Endothelial cell of umbilical vein (primary cell): ENCODE measurements at regions not wholly inside any gene's neighbourhood (a gene's known extent, or its start where the extent isn't known, plus 50 kb on each side); places are given as distances from the start of the nearest gene placed in this dataset.

ENCODE experiments used
- BruUV-seq: library from RNA; stranded (reverse); fragments of 400-500 nt; replicated peaks from 2 replicates; lab custom pipeline; 2021; lab: Mats Ljungman, UMichigan
- CTCF ChIA-PET: fragments of 300-600, 350-600 bp; sonication (Branson Sonifier 250); formaldehyde crosslinking; loops from one replicate; lab custom pipeline; 2021; ENCODE audit warnings: antibody characterized with exemption, inconsistent platforms; lab: Charles Lee
- POLR2A ChIA-PET: fragments of 300-600, 350-600 bp; sonication (Branson Sonifier 250); formaldehyde crosslinking; loops from one replicate; lab custom pipeline; 2021; ENCODE audit warnings: antibody characterized with exemption, inconsistent platforms; lab: Charles Lee
- DNase-seq: peaks from one replicate; pipeline ENCODE4 v3.0.0-alpha.2; 2011; ENCODE audit warnings: low read depth, low spot score
- FAIRE-seq: peaks from 2 replicates; lab custom pipeline; 2011; peaks lifted over from hg19 to GRCh38; lab: Jason Lieb, UNC
- H2AFZ ChIP-seq: 2 replicates; pipeline ENCODE4 v1.6.0; 2012; ENCODE audit warnings: low read depth, low read length, control low read depth, inconsistent platforms
- H3K27ac ChIP-seq: 2 replicates; pipeline ENCODE4 v1.5.1; 2011; ENCODE audit warnings: low read depth, mild to moderate bottlenecking, control low read depth, low read length, moderate library complexity; ENCODE audit not compliant: insufficient read depth
- H3K27me3 ChIP-seq, 2 experiments: 2 replicates each; pipeline versions ENCODE4 v1.6.0 to v1.6.1; 2011; ENCODE audit warnings: low read length in 2 of 2, mixed read lengths in 1 of 2; ENCODE audit not compliant: control insufficient read depth in 2 of 2, insufficient read depth in 2 of 2
- H3K36me3 ChIP-seq, 2 experiments: 2 replicates in 1 of 2; 3 replicates in 1 of 2; pipeline ENCODE4 v1.5.1; 2011; ENCODE audit warnings: low read length in 2 of 2, mild to moderate bottlenecking in 1 of 2, moderate library complexity in 1 of 2; ENCODE audit not compliant: control insufficient read depth in 2 of 2, insufficient read depth in 2 of 2; ENCODE audit errors: extremely low read depth in 1 of 2
- H3K4me1 ChIP-seq: 3 replicates; pipeline ENCODE4 v1.5.1; 2011; ENCODE audit warnings: mild to moderate bottlenecking, low read length; ENCODE audit not compliant: control insufficient read depth, insufficient read depth; ENCODE audit errors: extremely low read depth
- H3K4me2 ChIP-seq: 2 replicates; pipeline ENCODE4 v1.6.1; 2011; ENCODE audit warnings: low read length, control low read depth, mixed read lengths; ENCODE audit not compliant: insufficient read depth
- H3K4me3 ChIP-seq, 3 experiments: fragments of 200-600 bp in 1 of 3; sonication (generic), shearing (Covaris generic) in 1 of 3; replicated peaks in 1 of 3; 2 replicates each; pipeline ENCODE4 v1.5.1; 2011 to 2016; ENCODE audit warnings: control low read depth in 3 of 3, low read length in 3 of 3, mild to moderate bottlenecking in 2 of 3, inconsistent platforms in 1 of 3, low read depth in 1 of 3, moderate library complexity in 1 of 3; ENCODE audit not compliant: insufficient read depth in 1 of 3
- H3K79me2 ChIP-seq: 2 replicates; pipeline ENCODE4 v1.6.0; 2012; ENCODE audit warnings: low read length, inconsistent platforms; ENCODE audit not compliant: control insufficient read depth, insufficient read depth
- H3K9ac ChIP-seq: replicated peaks from 2 replicates; pipeline ENCODE3; 2011; ENCODE audit warnings: low read length, control low read depth; ENCODE audit not compliant: insufficient read depth; ENCODE audit errors: extremely low read depth
- H3K9me1 ChIP-seq: replicated peaks from 3 replicates; pipeline ENCODE4 v1.6.0; 2011; ENCODE audit warnings: mild to moderate bottlenecking, low read length; ENCODE audit not compliant: control insufficient read depth, insufficient read depth; ENCODE audit errors: extremely low read depth
- H3K9me3 ChIP-seq: replicated peaks from 2 replicates; pipeline ENCODE4 v1.5.1; 2012; ENCODE audit warnings: low read length, inconsistent platforms; ENCODE audit not compliant: control insufficient read depth, insufficient read depth
- H4K20me1 ChIP-seq: replicated peaks from 2 replicates; pipeline ENCODE3; 2011; ENCODE audit warnings: mild to moderate bottlenecking, low read length; ENCODE audit not compliant: control insufficient read depth, insufficient read depth; ENCODE audit errors: extremely low read depth
- EZH2 ChIP-seq: IDR thresholded peaks from 2 replicates; pipeline ENCODE4 v1.6.1; 2012; ENCODE audit warnings: borderline replicate concordance, low read depth, mild to moderate bottlenecking, moderate library complexity, low read length, inconsistent platforms; ENCODE audit not compliant: severe bottlenecking
- FOS ChIP-seq: IDR thresholded peaks from 2 replicates; pipeline ENCODE4 v1.6.1; 2011; ENCODE audit warnings: mild to moderate bottlenecking, low read length, moderate library complexity, borderline replicate concordance; ENCODE audit not compliant: insufficient read depth
- GATA2 ChIP-seq: IDR thresholded peaks from 2 replicates; pipeline ENCODE4 v1.7.0; 2011; ENCODE audit warnings: low read depth, mild to moderate bottlenecking, moderate library complexity, mixed read lengths, low read length; ENCODE audit not compliant: insufficient read length, insufficient read depth
- JUN ChIP-seq: IDR thresholded peaks from 2 replicates; pipeline ENCODE4 v1.6.1; 2011; ENCODE audit warnings: borderline replicate concordance, low read depth; ENCODE audit not compliant: insufficient read length, insufficient read depth
- MYC ChIP-seq: IDR thresholded peaks from one replicate; pipeline ENCODE4 v1.6.1; 2011; ENCODE audit warnings: mild to moderate bottlenecking, low read depth, low read length
- POLR2A ChIP-seq: IDR thresholded peaks from 2 replicates; pipeline ENCODE4 v1.6.1; 2012; ENCODE audit warnings: low read depth, mild to moderate bottlenecking, control low read depth, low read length
- POLR2AphosphoS5 ChIP-seq: IDR thresholded peaks from 2 replicates; pipeline ENCODE4 v1.6.1; 2012; ENCODE audit warnings: low read depth, mild to moderate bottlenecking, control low read depth, low read length, moderate library complexity; ENCODE audit not compliant: insufficient read depth
- dilution Hi-C: fragments of 300-500 bp; cut with MboI; formaldehyde crosslinking; loops from one replicate; pipeline ENCODE4 v1.15.0; 2019; ENCODE audit warnings: low sequenced_read_pairs; ENCODE audit not compliant: extremely low pct_ligation_motif_present
- intact Hi-C: fragments of 100-400 bp; cut with micrococcal nuclease; formaldehyde crosslinking; loops from one replicate; pipeline ENCODE4 v1.10.0; 2022
- TF ChIP-seq, protein P1 (sequence below), 2 donors: IDR thresholded peaks; 1 replicate in 1 of 2; 2 replicates in 1 of 2; pipeline ENCODE4 v1.5.1; 2011; ENCODE audit warnings: low read length in 2 of 2, mild to moderate bottlenecking in 2 of 2, moderate library complexity in 2 of 2, control low read depth in 1 of 2, inconsistent platforms in 1 of 2, low read depth in 1 of 2; ENCODE audit not compliant: insufficient read depth in 1 of 2; ENCODE audit errors: extremely low read depth in 1 of 2
- TF ChIP-seq, protein P2 (sequence below): IDR thresholded peaks from 2 replicates; pipeline ENCODE4 v1.6.1; 2011; ENCODE audit not compliant: insufficient read depth, insufficient read length

GRCh38 chr1:244201750-244202149 is 150.7 kb downstream of the ZBTB18 start:
- no peak for DNase-seq
- Histone ChIP-seq H3K9me3 (no peaks in the 10 kb centered on the region), H3K79me2 (no peaks in the 10 kb centered on the region), H4K20me1 (no peaks in the 10 kb centered on the region), H3K4me2 (no peak overlapping the region), H3K4me3 (no peak overlapping the region), H2AFZ (no peak overlapping the region), H3K36me3 (no peaks in the 10 kb centered on the region), H3K9ac (no peak overlapping the region), H3K27ac (no peak overlapping the region), H3K27me3 (no peaks in the 10 kb centered on the region), H3K4me1 (no peaks in the 10 kb centered on the region), H3K9me1 (no peaks in the 10 kb centered on the region)
- no peak for FAIRE-seq
- TF ChIP-seq, protein P1, sequence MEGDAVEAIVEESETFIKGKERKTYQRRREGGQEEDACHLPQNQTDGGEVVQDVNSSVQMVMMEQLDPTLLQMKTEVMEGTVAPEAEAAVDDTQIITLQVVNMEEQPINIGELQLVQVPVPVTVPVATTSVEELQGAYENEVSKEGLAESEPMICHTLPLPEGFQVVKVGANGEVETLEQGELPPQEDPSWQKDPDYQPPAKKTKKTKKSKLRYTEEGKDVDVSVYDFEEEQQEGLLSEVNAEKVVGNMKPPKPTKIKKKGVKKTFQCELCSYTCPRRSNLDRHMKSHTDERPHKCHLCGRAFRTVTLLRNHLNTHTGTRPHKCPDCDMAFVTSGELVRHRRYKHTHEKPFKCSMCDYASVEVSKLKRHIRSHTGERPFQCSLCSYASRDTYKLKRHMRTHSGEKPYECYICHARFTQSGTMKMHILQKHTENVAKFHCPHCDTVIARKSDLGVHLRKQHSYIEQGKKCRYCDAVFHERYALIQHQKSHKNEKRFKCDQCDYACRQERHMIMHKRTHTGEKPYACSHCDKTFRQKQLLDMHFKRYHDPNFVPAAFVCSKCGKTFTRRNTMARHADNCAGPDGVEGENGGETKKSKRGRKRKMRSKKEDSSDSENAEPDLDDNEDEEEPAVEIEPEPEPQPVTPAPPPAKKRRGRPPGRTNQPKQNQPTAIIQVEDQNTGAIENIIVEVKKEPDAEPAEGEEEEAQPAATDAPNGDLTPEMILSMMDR (IDR thresholded peaks at IDR 0.05; ENCODE audit: extremely low read depth in 1 of 2, insufficient read depth in 1 of 2, low read depth in 1 of 2, low read length in 2 of 2) = no peak
- no peak for TF ChIP-seq MYC
- no peak for TF ChIP-seq EZH2
- no peak for TF ChIP-seq POLR2AphosphoS5
- TF ChIP-seq FOS = no peak
- TF ChIP-seq, protein P2, sequence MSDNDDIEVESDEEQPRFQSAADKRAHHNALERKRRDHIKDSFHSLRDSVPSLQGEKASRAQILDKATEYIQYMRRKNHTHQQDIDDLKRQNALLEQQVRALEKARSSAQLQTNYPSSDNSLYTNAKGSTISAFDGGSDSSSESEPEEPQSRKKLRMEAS = no peak
- no peak for TF ChIP-seq POLR2A
- no peak for TF ChIP-seq GATA2
- no peak for TF ChIP-seq JUN
- dilution Hi-C loops (no loop called here), intact Hi-C loops (no loop called here)
- ChIA-PET POLR2A (no interaction called here), CTCF (interaction anchor here (1.0 to 1.2 kb wide), 2 partner anchors 8 to 24 kb away, joined by 3 to 4 read pairs; no protein-coding TSS in a partner anchor)
- BruUV-seq = no TSS peak
